BLaER1 (cell line): ENCODE measurements at regions not wholly inside any gene's neighbourhood (a gene's known extent, or its start where the extent isn't known, plus 50 kb on each side); places are given as distances from the start of the nearest gene placed in this dataset.

Experiments used
- H3K27ac ChIP-seq: shearing (Covaris generic); formaldehyde crosslinking; 2 replicates; pipeline ENCODE4 v1.8.1; 2022
- H3K27me3 ChIP-seq: shearing (Covaris generic); formaldehyde crosslinking; 2 replicates; pipeline ENCODE4 v1.8.1; 2022
- H3K36me3 ChIP-seq: shearing (Covaris generic); formaldehyde crosslinking; 2 replicates; pipeline ENCODE4 v1.8.1; 2022
- H3K4me1 ChIP-seq: shearing (Covaris generic); formaldehyde crosslinking; 2 replicates; pipeline ENCODE4 v1.8.1; 2022
- H3K4me2 ChIP-seq: shearing (Covaris generic); formaldehyde crosslinking; 2 replicates; pipeline ENCODE4 v1.8.1; 2022
- H3K4me3 ChIP-seq: shearing (Covaris generic); formaldehyde crosslinking; 2 replicates; pipeline ENCODE4 v1.8.1; 2022
- H3K9ac ChIP-seq: shearing (Covaris generic); formaldehyde crosslinking; 2 replicates; pipeline ENCODE4 v1.8.1; 2022
- H3K9me3 ChIP-seq: shearing (Covaris generic); formaldehyde crosslinking; 2 replicates; pipeline ENCODE4 v1.8.1; 2022
- H4K20me1 ChIP-seq: shearing (Covaris generic); formaldehyde crosslinking; 2 replicates; pipeline ENCODE4 v1.8.1; 2022
- Cebpa-rat ChIP-seq: shearing (Covaris generic); IDR thresholded peaks from 2 replicates; pipeline ENCODE4 v1.8.1; 2022

GRCh38 chr15:47504624-47505256 is 212.6 kb upstream of the SEMA6D start:
- TF ChIP-seq Cebpa-rat: no peak
- Histone ChIP-seq H3K27me3 (no peaks in the 10 kb centered on the region), H3K36me3 (no peaks in the 10 kb centered on the region)

GRCh38 chr15:47505712-47506328 is 211.5 kb upstream of the SEMA6D start:
- H3K9ac ChIP-seq: peak overlapping the region; percentile 64
- peaks cover 4% of the 10 kb centered on the region; the same call in 1 of the 2 replicates for H3K9me3 ChIP-seq
- H3K4me1 ChIP-seq: peaks cover 51% of the 10 kb centered on the region
- H3K27me3 ChIP-seq: no peaks in the 10 kb centered on the region
- peak overlapping the region; percentile 85 for H3K27ac ChIP-seq
- TF ChIP-seq Cebpa-rat: no peak
- no peaks in the 10 kb centered on the region for H3K36me3 ChIP-seq
- peak overlapping the region; percentile 86 for H3K4me2 ChIP-seq
- H4K20me1 ChIP-seq: no peaks in the 10 kb centered on the region
- H3K4me3 ChIP-seq: peak overlapping the region; percentile 37

More at GRCh38 chr15:47504624-47505256, 212.6 kb upstream of the SEMA6D start:
- peaks cover under 1% of the 10 kb centered on the region; the same call in 1 of the 2 replicates for H3K9me3 ChIP-seq
- H4K20me1 ChIP-seq: no peaks in the 10 kb centered on the region
- H3K4me3 ChIP-seq: peak overlapping the region; percentile 48
- peak overlapping the region; percentile 85 for H3K27ac ChIP-seq
- H3K4me2 ChIP-seq: peak overlapping the region; percentile 86
- peak overlapping the region; percentile 73 for H3K9ac ChIP-seq
- peaks cover 51% of the 10 kb centered on the region for H3K4me1 ChIP-seq

GRCh38 chr15:47506329-47507100 is 210.8 kb upstream of the SEMA6D start:
- Histone ChIP-seq H3K9ac (peak overlapping the region; percentile 64), H3K27ac (peak overlapping the region; percentile 85), H3K4me1 (peaks cover 51% of the 10 kb centered on the region), H3K4me2 (peak overlapping the region; percentile 86), H3K36me3 (no peaks in the 10 kb centered on the region), H4K20me1 (no peaks in the 10 kb centered on the region), H3K4me3 (peak overlapping the region; percentile 37), H3K27me3 (no peaks in the 10 kb centered on the region), H3K9me3 (peaks cover 4% of the 10 kb centered on the region; the same call in 1 of the 2 replicates)
- no peak for TF ChIP-seq Cebpa-rat

GRCh38 chr15:47507221-47507985 is 209.9 kb upstream of the SEMA6D start:
- Histone ChIP-seq H3K9me3 (peaks cover 4% of the 10 kb centered on the region; the same call in 1 of the 2 replicates), H4K20me1 (no peaks in the 10 kb centered on the region), H3K4me3 (no peak overlapping the region), H3K27ac (peak overlapping the region; percentile 85), H3K4me1 (peaks cover 47% of the 10 kb centered on the region), H3K4me2 (peak overlapping the region; percentile 86), H3K36me3 (no peaks in the 10 kb centered on the region), H3K9ac (no peak overlapping the region), H3K27me3 (no peaks in the 10 kb centered on the region)
- TF ChIP-seq Cebpa-rat: no peak

- Histone ChIP-seq H3K4me1 (peaks cover 15% of the 10 kb centered on the region), H4K20me1 (no peaks in the 10 kb centered on the region), H3K27me3 (no peaks in the 10 kb centered on the region), H3K27ac (no peak overlapping the region), H3K36me3 (no peaks in the 10 kb centered on the region), H3K4me3 (no peak overlapping the region), H3K9me3 (peaks cover 4% of the 10 kb centered on the region; the same call in 1 of the 2 replicates), H3K9ac (no peak overlapping the region), H3K4me2 (no peak overlapping the region)
- no peak for TF ChIP-seq Cebpa-rat
Measured at GRCh38 chr15:47511261-47511660, 206.0 kb upstream of the SEMA6D start.

- H3K9ac ChIP-seq: no peak overlapping the region
- no peaks in the 10 kb centered on the region for H4K20me1 ChIP-seq
- H3K4me1 ChIP-seq: no peaks in the 10 kb centered on the region
- no peak overlapping the region for H3K4me2 ChIP-seq
- H3K9me3 ChIP-seq: peaks cover 4% of the 10 kb centered on the region; the same call in 1 of the 2 replicates
- no peaks in the 10 kb centered on the region for H3K27me3 ChIP-seq
- H3K36me3 ChIP-seq: no peaks in the 10 kb centered on the region
- H3K27ac ChIP-seq: no peak overlapping the region
- no peak overlapping the region for H3K4me3 ChIP-seq
- TF ChIP-seq Cebpa-rat: no peak
Measured at GRCh38 chr15:47513471-47513870, 203.8 kb upstream of the SEMA6D start.

GRCh38 chr15:47514200-47514652 is 203.1 kb upstream of the SEMA6D start:
- Histone ChIP-seq H3K27me3 (no peaks in the 10 kb centered on the region), H3K9me3 (peaks cover 4% of the 10 kb centered on the region; the same call in 1 of the 2 replicates), H4K20me1 (no peaks in the 10 kb centered on the region), H3K9ac (no peak overlapping the region), H3K36me3 (no peaks in the 10 kb centered on the region), H3K27ac (no peak overlapping the region), H3K4me3 (no peak overlapping the region), H3K4me2 (no peak overlapping the region), H3K4me1 (no peaks in the 10 kb centered on the region)
- no peak for TF ChIP-seq Cebpa-rat

- H3K9me3 ChIP-seq: no peaks in the 10 kb centered on the region
- no peaks in the 10 kb centered on the region for H3K36me3 ChIP-seq
- H3K4me1 ChIP-seq: peaks cover 6% of the 10 kb centered on the region
- H3K9ac ChIP-seq: no peak overlapping the region
- no peaks in the 10 kb centered on the region for H4K20me1 ChIP-seq
- H3K27me3 ChIP-seq: no peaks in the 10 kb centered on the region
- no peak overlapping the region for H3K4me2 ChIP-seq
- no peak for TF ChIP-seq Cebpa-rat
- H3K4me3 ChIP-seq: no peak overlapping the region
- H3K27ac ChIP-seq: no peak overlapping the region
Measured at GRCh38 chr15:47516558-47516957, 200.7 kb upstream of the SEMA6D start.

- Histone ChIP-seq H3K9me3 (no peaks in the 10 kb centered on the region), H3K27ac (no peak overlapping the region), H3K4me3 (no peak overlapping the region), H3K4me2 (no peak overlapping the region), H3K27me3 (no peaks in the 10 kb centered on the region), H3K4me1 (peaks cover 6% of the 10 kb centered on the region), H3K36me3 (no peaks in the 10 kb centered on the region), H4K20me1 (no peaks in the 10 kb centered on the region), H3K9ac (no peak overlapping the region)
- TF ChIP-seq Cebpa-rat: no peak
Measured at GRCh38 chr15:47516972-47517371, 200.3 kb upstream of the SEMA6D start.
